ENCODE measurements at regions not wholly inside any gene's neighbourhood (a gene's known extent, or its start where the extent isn't known, plus 50 kb on each side); places are given as distances from the start of the nearest gene placed in this dataset.

DNA sequence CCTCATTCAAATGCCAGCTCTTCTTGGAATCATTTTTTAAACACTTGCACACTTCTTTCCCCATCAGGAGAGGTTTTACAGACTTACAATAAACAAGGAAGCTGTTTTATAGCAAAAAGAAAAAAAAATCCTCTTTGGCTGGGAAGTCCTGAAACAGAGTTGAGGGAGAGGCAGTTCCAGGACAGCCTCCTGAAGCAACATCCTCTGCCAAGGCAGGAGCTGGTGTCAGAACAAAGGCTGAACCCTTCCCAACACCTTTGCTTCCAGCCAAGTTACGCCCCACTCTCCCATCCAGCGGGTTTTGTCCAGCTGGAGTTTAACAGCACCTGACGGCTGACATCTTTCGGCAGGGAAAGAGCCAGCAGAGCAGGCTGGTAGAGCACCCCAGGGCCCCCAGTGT is 287.8 kb downstream of the RRAGC start:
- POLR2A ChIA-PET, result interaction anchor here (5.0 kb wide), 1 partner anchor 9 kb away, joined by 20 read pairs; no protein-coding TSS in a partner anchor
- no TSS peak for BruUV-seq (replicated peaks)
- TF ChIP-seq, protein P1, sequence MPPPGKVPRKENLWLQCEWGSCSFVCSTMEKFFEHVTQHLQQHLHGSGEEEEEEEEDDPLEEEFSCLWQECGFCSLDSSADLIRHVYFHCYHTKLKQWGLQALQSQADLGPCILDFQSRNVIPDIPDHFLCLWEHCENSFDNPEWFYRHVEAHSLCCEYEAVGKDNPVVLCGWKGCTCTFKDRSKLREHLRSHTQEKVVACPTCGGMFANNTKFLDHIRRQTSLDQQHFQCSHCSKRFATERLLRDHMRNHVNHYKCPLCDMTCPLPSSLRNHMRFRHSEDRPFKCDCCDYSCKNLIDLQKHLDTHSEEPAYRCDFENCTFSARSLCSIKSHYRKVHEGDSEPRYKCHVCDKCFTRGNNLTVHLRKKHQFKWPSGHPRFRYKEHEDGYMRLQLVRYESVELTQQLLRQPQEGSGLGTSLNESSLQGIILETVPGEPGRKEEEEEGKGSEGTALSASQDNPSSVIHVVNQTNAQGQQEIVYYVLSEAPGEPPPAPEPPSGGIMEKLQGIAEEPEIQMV (tag; conservative IDR thresholded peaks at IDR 0.05; ENCODE audit: low read depth), result no peak
- TF ChIP-seq ELF2 (CRISPR knock-in tag; IDR thresholded peaks at IDR 0.05) (no peak), BRD9 (IDR thresholded peaks at IDR 0.05; ENCODE audit: low read depth, partially characterized antibody) (no peak), RBM39 (optimal IDR thresholded peaks at IDR 0.05; ENCODE audit: low read depth, low read length) (no peak), ZBTB11 (CRISPR knock-in tag; IDR thresholded peaks at IDR 0.05) (no peak), ZNF644 (tag; IDR thresholded peaks at IDR 0.05; ENCODE audit: low read depth) (no peak), SIN3A (IDR thresholded peaks at IDR 0.05; ENCODE audit: borderline replicate concordance in 2 of 2, control insufficient read depth in 1 of 2, low read depth in 2 of 2, low read length in 2 of 2) (no peak), ZNF408 (CRISPR knock-in tag; IDR thresholded peaks at IDR 0.05; ENCODE audit: low read depth) (no peak), NCOR1 (IDR thresholded peaks at IDR 0.05) (no peak), COPS2 (conservative IDR thresholded peaks at IDR 0.05) (no peak), PHF20 (IDR thresholded peaks at IDR 0.05; ENCODE audit: partially characterized antibody) (no peak)
- TF ChIP-seq, protein P2, sequence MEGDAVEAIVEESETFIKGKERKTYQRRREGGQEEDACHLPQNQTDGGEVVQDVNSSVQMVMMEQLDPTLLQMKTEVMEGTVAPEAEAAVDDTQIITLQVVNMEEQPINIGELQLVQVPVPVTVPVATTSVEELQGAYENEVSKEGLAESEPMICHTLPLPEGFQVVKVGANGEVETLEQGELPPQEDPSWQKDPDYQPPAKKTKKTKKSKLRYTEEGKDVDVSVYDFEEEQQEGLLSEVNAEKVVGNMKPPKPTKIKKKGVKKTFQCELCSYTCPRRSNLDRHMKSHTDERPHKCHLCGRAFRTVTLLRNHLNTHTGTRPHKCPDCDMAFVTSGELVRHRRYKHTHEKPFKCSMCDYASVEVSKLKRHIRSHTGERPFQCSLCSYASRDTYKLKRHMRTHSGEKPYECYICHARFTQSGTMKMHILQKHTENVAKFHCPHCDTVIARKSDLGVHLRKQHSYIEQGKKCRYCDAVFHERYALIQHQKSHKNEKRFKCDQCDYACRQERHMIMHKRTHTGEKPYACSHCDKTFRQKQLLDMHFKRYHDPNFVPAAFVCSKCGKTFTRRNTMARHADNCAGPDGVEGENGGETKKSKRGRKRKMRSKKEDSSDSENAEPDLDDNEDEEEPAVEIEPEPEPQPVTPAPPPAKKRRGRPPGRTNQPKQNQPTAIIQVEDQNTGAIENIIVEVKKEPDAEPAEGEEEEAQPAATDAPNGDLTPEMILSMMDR (IDR thresholded peaks at IDR 0.05 in 2 of 3, conservative IDR thresholded peaks at IDR 0.05 in 1 of 3; ENCODE audit: insufficient read depth in 2 of 3, low read depth in 1 of 3, low read length in 3 of 3), result no peak
- TF ChIP-seq, protein P3, sequence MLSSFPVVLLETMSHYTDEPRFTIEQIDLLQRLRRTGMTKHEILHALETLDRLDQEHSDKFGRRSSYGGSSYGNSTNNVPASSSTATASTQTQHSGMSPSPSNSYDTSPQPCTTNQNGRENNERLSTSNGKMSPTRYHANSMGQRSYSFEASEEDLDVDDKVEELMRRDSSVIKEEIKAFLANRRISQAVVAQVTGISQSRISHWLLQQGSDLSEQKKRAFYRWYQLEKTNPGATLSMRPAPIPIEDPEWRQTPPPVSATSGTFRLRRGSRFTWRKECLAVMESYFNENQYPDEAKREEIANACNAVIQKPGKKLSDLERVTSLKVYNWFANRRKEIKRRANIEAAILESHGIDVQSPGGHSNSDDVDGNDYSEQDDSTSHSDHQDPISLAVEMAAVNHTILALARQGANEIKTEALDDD (IDR thresholded peaks at IDR 0.05), result no peak

More for the DNA sequence above, 287.8 kb downstream of the RRAGC start:
- intact Hi-C loops (cut with micrococcal nuclease), result no loop called here
- H3K27ac ChIP-seq (ENCODE audit: extremely low read depth, low read depth, low read length), result no peak overlapping the region
- FAIRE-seq (no peak), ATAC-seq (no peak), DNase-seq (ENCODE audit: extremely low read depth in 1 of 4, low spot score in 3 of 4) (no peak)
- 0 out of 2 replicates have a peak, but pooled peaks cover 4% of the 10 kb centered on the region for H4K20me1 ChIP-seq (replicated peaks; ENCODE audit: control insufficient read depth, insufficient read depth, low read length)
- H3K9ac ChIP-seq (ENCODE audit: insufficient read depth in 1 of 2, low read depth in 2 of 2, low read length in 2 of 2), result no peak overlapping the region
- in situ Hi-C loops (cut with MboI), result no loop called here
- no peaks in the 10 kb centered on the region for H3K9me1 ChIP-seq (ENCODE audit: control insufficient read depth, insufficient read depth, low read length)
- CTCF ChIA-PET (ENCODE audit: low intra/inter-chr PET ratio), result no interaction called here
- H3K27me3 ChIP-seq (ENCODE audit: control insufficient read depth in 2 of 2, insufficient read depth in 2 of 2, low read length in 2 of 2), result peaks cover 0 to 22% of the 10 kb centered on the region in 2 experiments; a peak in 4 of 5 replicates
- 2% methylated on average over 4 of the region's 4 CpGs for WGBS (ENCODE audit: insufficient coverage, low coverage, missing lambda C conversion rate)
- H3K79me2 ChIP-seq (ENCODE audit: control insufficient read depth, insufficient read depth, low read length), result no peaks in the 10 kb centered on the region
- H3K4me2 ChIP-seq (ENCODE audit: insufficient read depth, low read length), result no peak overlapping the region
- H3K36me3 ChIP-seq (ENCODE audit: control insufficient read depth, insufficient read depth, low read length), result no peaks in the 10 kb centered on the region
- peaks cover 0 to 9% of the 10 kb centered on the region in 2 experiments; a peak in 3 of 5 replicates for H3K4me1 ChIP-seq (replicated peaks in 1 of 2; ENCODE audit: control insufficient read depth in 2 of 2, insufficient read depth in 2 of 2, low read length in 2 of 2)
- H3K9me3 ChIP-seq (replicated peaks; ENCODE audit: control insufficient read depth, insufficient read depth, low read depth, low read length), result no peaks in the 10 kb centered on the region
- no peak overlapping the region for H2AFZ ChIP-seq (ENCODE audit: low read depth, low read length)
- no peak overlapping the region for H3K4me3 ChIP-seq

Measured in K562 (cell line).